ENCODE measurements at regions not wholly inside any gene's neighbourhood (a gene's known extent, or its start where the extent isn't known, plus 50 kb on each side); places are given as distances from the start of the nearest gene placed in this dataset.
"Not testable (repeated sequence)": the region's sequence is repeated elsewhere in the genome, so short reads cannot be mapped to it uniquely, and the experiment has no call there.

DNA sequence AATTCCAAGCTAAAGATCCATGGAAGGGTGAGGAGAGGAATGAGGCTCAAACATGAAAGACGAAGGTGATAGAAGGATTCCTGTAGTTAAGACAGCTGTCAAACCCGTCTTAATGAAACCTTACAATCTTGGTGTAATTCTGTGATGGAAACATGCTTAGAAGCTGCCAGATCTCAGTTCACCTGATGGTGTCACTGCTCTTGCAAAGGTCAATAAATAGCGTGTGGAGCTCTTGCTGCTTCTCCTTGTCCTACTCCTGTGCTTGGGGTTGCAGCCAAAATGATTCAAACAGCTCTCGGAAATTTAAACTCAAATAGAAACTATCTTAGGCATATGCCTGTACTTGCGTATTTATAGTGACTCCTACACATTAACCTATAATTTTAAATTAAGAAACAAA, 1705.0 kb downstream of the OLFM4 start:
- BruUV-seq (replicated peaks) = no TSS peak
- H3K36me3 ChIP-seq (ENCODE audit: control insufficient read depth in 2 of 2, extremely low read depth in 1 of 2, insufficient read depth in 2 of 2, low read length in 2 of 2) = no peaks in the 10 kb centered on the region
- H3K9ac ChIP-seq (replicated peaks; ENCODE audit: extremely low read depth, insufficient read depth, low read length) = no peak overlapping the region
- no peak overlapping the region for H3K4me2 ChIP-seq (ENCODE audit: insufficient read depth, low read length)
- no peak for TF ChIP-seq MYC (IDR thresholded peaks at IDR 0.05; ENCODE audit: low read depth, low read length)
- no peak for TF ChIP-seq POLR2AphosphoS5 (IDR thresholded peaks at IDR 0.05; ENCODE audit: insufficient read depth, low read depth, low read length)
- no peak for TF ChIP-seq FOS (IDR thresholded peaks at IDR 0.05; ENCODE audit: borderline replicate concordance, insufficient read depth, low read length)
- TF ChIP-seq GATA2 (IDR thresholded peaks at IDR 0.05; ENCODE audit: insufficient read depth, insufficient read length, low read depth, low read length) = no peak
- TF ChIP-seq CTCF (IDR thresholded peaks at IDR 0.05; ENCODE audit: extremely low read depth in 1 of 2, insufficient read depth in 1 of 2, low read depth in 1 of 2, low read length in 2 of 2) = no peak
- TF ChIP-seq JUN (IDR thresholded peaks at IDR 0.05; ENCODE audit: borderline replicate concordance, insufficient read depth, insufficient read length, low read depth) = no peak
- H3K27ac ChIP-seq (ENCODE audit: insufficient read depth, low read depth, low read length) = no peak overlapping the region
- H3K9me1 ChIP-seq (replicated peaks; ENCODE audit: control insufficient read depth, extremely low read depth, insufficient read depth, low read length) = no peaks in the 10 kb centered on the region
- peaks cover 8% of the 10 kb centered on the region for H3K9me3 ChIP-seq (replicated peaks; ENCODE audit: control insufficient read depth, insufficient read depth, low read length)
- dilution Hi-C loops (cut with MboI; ENCODE audit: extremely low pct_ligation_motif_present, low sequenced_read_pairs) = no loop called here
- ChIA-PET POLR2A (no interaction called here), CTCF (no interaction called here)
- FAIRE-seq (no peak), DNase-seq (ENCODE audit: low read depth, low spot score) (no peak)
- H3K27me3 ChIP-seq (ENCODE audit: control insufficient read depth in 2 of 2, insufficient read depth in 2 of 2, low read length in 2 of 2) = no peaks in the 10 kb centered on the region
- no peak overlapping the region for H2AFZ ChIP-seq (ENCODE audit: low read depth, low read length)
- intact Hi-C loops (cut with micrococcal nuclease) = no loop called here
- H3K4me1 ChIP-seq (ENCODE audit: control insufficient read depth, extremely low read depth, insufficient read depth, low read length) = no peaks in the 10 kb centered on the region
- H4K20me1 ChIP-seq (replicated peaks; ENCODE audit: control insufficient read depth, extremely low read depth, insufficient read depth, low read length) = no peaks in the 10 kb centered on the region
- H3K79me2 ChIP-seq (ENCODE audit: control insufficient read depth, insufficient read depth, low read length) = no peaks in the 10 kb centered on the region
- H3K4me3 ChIP-seq (replicated peaks in 1 of 3; ENCODE audit: insufficient read depth in 1 of 3, low read depth in 1 of 3, low read length in 3 of 3) = no peak overlapping the region

GRCh38 chr13:54737211-54737610, 1708.6 kb downstream of the OLFM4 start:
- DNase-seq (ENCODE audit: low read depth, low spot score); intact Hi-C loops (cut with micrococcal nuclease); H3K27me3 ChIP-seq (ENCODE audit: control insufficient read depth in 2 of 2, insufficient read depth in 2 of 2, low read length in 2 of 2); H3K36me3 ChIP-seq (ENCODE audit: control insufficient read depth in 2 of 2, extremely low read depth in 1 of 2, insufficient read depth in 2 of 2, low read length in 2 of 2); FAIRE-seq; H2AFZ ChIP-seq (ENCODE audit: low read depth, low read length); H3K27ac ChIP-seq (ENCODE audit: insufficient read depth, low read depth, low read length); H3K4me1 ChIP-seq (ENCODE audit: control insufficient read depth, extremely low read depth, insufficient read depth, low read length); H3K9ac ChIP-seq (replicated peaks; ENCODE audit: extremely low read depth, insufficient read depth, low read length); H3K4me3 ChIP-seq (replicated peaks in 1 of 3; ENCODE audit: insufficient read depth in 1 of 3, low read depth in 1 of 3, low read length in 3 of 3); H3K9me3 ChIP-seq (replicated peaks; ENCODE audit: control insufficient read depth, insufficient read depth, low read length); H3K79me2 ChIP-seq (ENCODE audit: control insufficient read depth, insufficient read depth, low read length); dilution Hi-C loops (cut with MboI; ENCODE audit: extremely low pct_ligation_motif_present, low sequenced_read_pairs); BruUV-seq (replicated peaks); POLR2A ChIA-PET; H3K4me2 ChIP-seq (ENCODE audit: insufficient read depth, low read length); CTCF ChIA-PET; H3K9me1 ChIP-seq (replicated peaks; ENCODE audit: control insufficient read depth, extremely low read depth, insufficient read depth, low read length); H4K20me1 ChIP-seq (replicated peaks; ENCODE audit: control insufficient read depth, extremely low read depth, insufficient read depth, low read length): not testable (repeated sequence)
